Parathyroid adenoma (tissue), 2 donors: ENCODE measurements at regions not wholly inside any gene's neighbourhood (a gene's known extent, or its start where the extent isn't known, plus 50 kb on each side); places are given as distances from the start of the nearest gene placed in this dataset.

ENCODE experiments used
- H2AFZ ChIP-seq: fragments of 300-600 bp; sonication (generic); one replicate; pipeline ENCODE4 v1.7.0; 2017; ENCODE audit warnings: antibody characterized with exemption, mild to moderate bottlenecking
- H3K27ac ChIP-seq: fragments of 300-600 bp; sonication (generic); one replicate; pipeline ENCODE4 v1.7.0; 2017
- H3K27me3 ChIP-seq: fragments of 300-600 bp; sonication (generic); one replicate; pipeline ENCODE4 v1.7.0; 2017; ENCODE audit warnings: low read length; ENCODE audit not compliant: control insufficient read depth, insufficient read depth
- H3K36me3 ChIP-seq: fragments of 300-600 bp; sonication (generic); one replicate; pipeline ENCODE4 v1.7.0; 2017; ENCODE audit warnings: low read length; ENCODE audit not compliant: control insufficient read depth, insufficient read depth
- H3K4me1 ChIP-seq: fragments of 300-600 bp; sonication (generic); one replicate; pipeline ENCODE4 v1.7.0; 2017; ENCODE audit warnings: control low read depth
- H3K4me2 ChIP-seq: fragments of 300-600 bp; sonication (generic); one replicate; pipeline ENCODE4 v1.7.0; 2017; ENCODE audit warnings: low read length
- H3K4me3 ChIP-seq: fragments of 300-600 bp; sonication (generic); one replicate; pipeline ENCODE4 v1.7.0; 2017; ENCODE audit warnings: low read depth, low read length
- H3K79me2 ChIP-seq: fragments of 300-600 bp; sonication (generic); one replicate; pipeline ENCODE4 v1.7.0; 2017; ENCODE audit warnings: control low read depth
- H3K9ac ChIP-seq: fragments of 300-600 bp; sonication (generic); one replicate; pipeline ENCODE4 v1.7.0; 2017; ENCODE audit warnings: mild to moderate bottlenecking
- H3K9me3 ChIP-seq: fragments of 300-600 bp; sonication (generic); one replicate; pipeline ENCODE4 v1.7.0; 2017; ENCODE audit warnings: low read length; ENCODE audit not compliant: control insufficient read depth
- CTCF ChIP-seq: fragments of 300-600 bp; sonication (generic); IDR thresholded peaks from one replicate; pipeline ENCODE4 v1.7.0; 2017; ENCODE audit warnings: antibody characterized with exemption, mild to moderate bottlenecking
- donor health status: primary hyperparathyroidism.

GRCh38 chr6:54044059-54044458 lies 67.2 kb upstream of the MLIP start:
- no peak overlapping the region for H3K9ac ChIP-seq
- no peaks in the 10 kb centered on the region for H3K27me3 ChIP-seq
- H3K4me2 ChIP-seq: no peak overlapping the region
- no peaks in the 10 kb centered on the region for H3K36me3 ChIP-seq
- H3K4me1 ChIP-seq: no peaks in the 10 kb centered on the region
- no peak for TF ChIP-seq CTCF
- no peaks in the 10 kb centered on the region for H3K9me3 ChIP-seq
- no peak overlapping the region for H3K4me3 ChIP-seq
- no peak overlapping the region for H3K27ac ChIP-seq
- no peak overlapping the region for H2AFZ ChIP-seq
- no peaks in the 10 kb centered on the region for H3K79me2 ChIP-seq

DNA sequence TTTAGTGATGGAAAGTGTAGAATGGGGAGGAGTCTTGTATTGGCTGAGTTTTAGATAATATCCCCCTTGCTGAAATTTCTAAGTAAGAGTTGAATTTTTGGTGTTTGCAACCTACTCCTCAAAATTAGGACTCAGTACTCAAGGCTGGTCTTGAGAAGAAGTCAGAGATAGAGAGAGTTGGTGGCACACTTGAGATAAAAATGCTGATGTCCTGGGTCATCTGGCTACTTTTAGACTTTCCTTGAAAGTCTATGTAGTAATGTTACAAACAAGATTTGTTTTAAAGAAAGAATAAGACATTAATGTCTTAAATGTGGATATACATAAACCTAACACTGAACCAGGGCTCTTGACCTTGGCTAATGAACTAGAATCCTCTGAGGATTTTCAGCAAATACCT lies 62.5 kb upstream of the MLIP start:
- no peak for TF ChIP-seq CTCF
- Histone ChIP-seq H3K4me1 (no peaks in the 10 kb centered on the region), H3K79me2 (no peaks in the 10 kb centered on the region), H2AFZ (no peak overlapping the region), H3K36me3 (no peaks in the 10 kb centered on the region), H3K9me3 (no peaks in the 10 kb centered on the region), H3K4me3 (no peak overlapping the region), H3K27me3 (no peaks in the 10 kb centered on the region), H3K27ac (no peak overlapping the region), H3K4me2 (no peak overlapping the region), H3K9ac (no peak overlapping the region)

DNA sequence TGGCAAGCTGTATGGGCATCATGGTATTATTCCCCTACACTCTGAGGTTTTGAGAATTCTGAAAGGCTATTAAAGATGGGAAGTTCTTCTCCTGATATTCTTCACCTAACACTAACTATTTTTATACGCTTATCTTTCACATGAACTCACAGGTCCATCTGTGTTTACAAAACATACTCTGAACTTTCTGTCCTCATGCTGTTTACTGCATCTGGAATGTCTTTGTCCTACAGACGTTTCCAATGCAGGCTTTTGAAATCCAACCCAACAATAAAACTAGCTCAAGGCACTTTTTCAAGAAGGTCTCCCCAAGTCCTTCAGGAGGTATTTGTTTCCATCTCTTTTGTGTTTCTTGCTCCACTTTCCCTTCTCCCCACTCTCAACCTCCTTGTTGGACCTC lies 60.5 kb upstream of the MLIP start:
- Histone ChIP-seq H3K27me3 (no peaks in the 10 kb centered on the region), H3K4me1 (no peaks in the 10 kb centered on the region), H3K27ac (no peak overlapping the region), H3K9me3 (no peaks in the 10 kb centered on the region), H3K4me2 (no peak overlapping the region), H3K4me3 (no peak overlapping the region), H2AFZ (no peak overlapping the region), H3K9ac (no peak overlapping the region), H3K79me2 (no peaks in the 10 kb centered on the region), H3K36me3 (no peaks in the 10 kb centered on the region)
- no peak for TF ChIP-seq CTCF

DNA sequence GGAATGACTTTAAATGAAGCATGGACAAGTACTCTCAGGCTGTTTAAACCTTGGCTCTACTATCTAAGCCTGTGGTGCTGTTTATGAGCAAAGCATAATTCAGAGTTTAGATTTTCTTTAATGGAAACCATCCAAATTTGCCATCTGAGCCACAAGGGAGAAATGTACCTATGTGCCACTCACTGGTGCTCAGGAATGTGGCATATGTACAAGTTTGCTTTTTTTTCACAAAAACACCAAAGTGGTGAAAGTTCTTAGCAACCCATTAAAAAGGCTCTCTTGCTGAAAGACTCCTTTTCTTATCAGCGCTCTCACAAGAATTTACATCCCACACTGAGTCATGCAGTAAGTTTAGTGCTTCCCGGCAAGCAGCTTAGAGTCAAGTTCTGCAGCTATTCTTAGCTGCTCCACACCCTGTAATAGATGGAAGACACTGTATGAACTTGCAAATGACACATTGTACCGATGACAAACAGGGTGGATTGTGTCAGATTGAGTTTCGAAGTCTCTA lies 57.3 kb upstream of the MLIP start:
- Histone ChIP-seq H3K9ac (no peak overlapping the region), H2AFZ (no peak overlapping the region), H3K4me1 (no peaks in the 10 kb centered on the region), H3K4me2 (no peak overlapping the region), H3K36me3 (no peaks in the 10 kb centered on the region), H3K27me3 (no peaks in the 10 kb centered on the region), H3K4me3 (no peak overlapping the region), H3K27ac (no peak overlapping the region), H3K9me3 (no peaks in the 10 kb centered on the region), H3K79me2 (no peaks in the 10 kb centered on the region)
- TF ChIP-seq CTCF: no peak

DNA sequence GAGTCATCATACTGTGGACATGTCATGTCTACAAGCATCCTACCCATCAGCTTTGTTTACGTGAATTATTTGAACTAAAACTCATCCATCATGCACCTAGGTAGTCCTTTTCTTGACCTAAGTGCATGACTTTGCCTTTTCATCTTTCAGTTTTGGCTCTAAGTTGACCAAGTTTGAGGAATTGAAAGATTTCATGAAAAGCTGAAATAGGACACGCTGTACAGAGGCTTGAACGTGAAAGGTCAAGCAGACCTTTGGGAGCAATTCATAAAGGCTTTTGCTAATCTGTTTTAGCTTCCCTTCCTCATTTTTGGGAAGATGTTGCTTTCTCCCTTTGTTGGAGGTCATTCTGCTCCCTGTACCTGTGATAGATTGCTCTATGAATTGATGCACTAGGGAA lies 55.1 kb upstream of the MLIP start:
- Histone ChIP-seq H3K27ac (no peak overlapping the region), H3K27me3 (no peaks in the 10 kb centered on the region), H3K4me1 (no peaks in the 10 kb centered on the region), H3K4me2 (no peak overlapping the region), H3K9me3 (no peaks in the 10 kb centered on the region), H3K9ac (no peak overlapping the region), H3K79me2 (no peaks in the 10 kb centered on the region), H3K4me3 (no peak overlapping the region), H2AFZ (no peak overlapping the region), H3K36me3 (no peaks in the 10 kb centered on the region)
- TF ChIP-seq CTCF: no peak
